ENCODE measurements at regions not wholly inside any gene's neighbourhood (a gene's known extent, or its start where the extent isn't known, plus 50 kb on each side); places are given as distances from the start of the nearest gene placed in this dataset.
A peak's percentile ranks its signal among the peaks of the same experiment; 100 is the strongest.

DNA sequence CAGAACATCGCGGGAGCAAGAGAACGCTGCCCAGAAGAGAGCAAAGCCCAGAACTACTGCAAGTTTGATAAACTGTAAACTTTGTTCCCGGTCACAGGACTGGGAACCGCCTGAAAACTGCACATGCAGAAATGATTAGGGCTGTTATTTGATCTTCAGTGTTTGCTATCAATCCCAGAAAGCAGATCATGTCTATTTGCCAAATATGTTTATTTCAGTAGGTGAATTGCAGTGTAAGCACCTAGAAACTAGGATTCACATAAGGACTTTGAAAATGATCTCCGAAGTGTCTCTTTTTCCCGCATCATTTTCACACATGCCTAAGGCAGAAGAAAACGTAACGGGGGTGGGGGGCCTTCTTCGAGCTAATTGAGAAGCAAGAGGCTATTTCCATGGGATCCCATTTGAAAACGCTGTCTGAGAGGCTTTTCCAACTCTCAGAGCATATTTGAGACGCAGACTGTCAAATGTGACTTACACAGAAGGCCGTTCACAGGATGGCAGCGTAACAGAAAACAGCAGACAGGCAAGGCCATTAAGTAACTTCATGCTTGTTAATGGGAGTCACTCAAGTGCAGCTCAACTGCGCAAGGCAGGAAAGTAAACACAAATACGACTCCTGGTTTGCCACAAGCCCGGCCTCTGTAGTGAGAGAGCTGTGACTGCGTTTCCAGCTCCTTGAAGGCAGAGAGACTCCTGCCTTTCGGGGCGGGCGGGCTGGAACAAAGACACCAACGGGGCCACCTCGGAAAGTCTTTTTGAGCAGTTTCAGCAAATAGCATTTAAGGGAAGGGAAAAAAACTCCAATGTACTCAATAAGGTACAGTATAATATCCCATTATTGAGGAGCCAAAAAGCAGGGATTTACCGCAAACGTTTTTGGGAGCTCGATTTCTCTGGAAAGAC lies 144.7 kb upstream of the ZNF217 start:
- H3K4me3 ChIP-seq (ENCODE audit: low read depth, low read length): no peak overlapping the region
- TF ChIP-seq, protein P1, sequence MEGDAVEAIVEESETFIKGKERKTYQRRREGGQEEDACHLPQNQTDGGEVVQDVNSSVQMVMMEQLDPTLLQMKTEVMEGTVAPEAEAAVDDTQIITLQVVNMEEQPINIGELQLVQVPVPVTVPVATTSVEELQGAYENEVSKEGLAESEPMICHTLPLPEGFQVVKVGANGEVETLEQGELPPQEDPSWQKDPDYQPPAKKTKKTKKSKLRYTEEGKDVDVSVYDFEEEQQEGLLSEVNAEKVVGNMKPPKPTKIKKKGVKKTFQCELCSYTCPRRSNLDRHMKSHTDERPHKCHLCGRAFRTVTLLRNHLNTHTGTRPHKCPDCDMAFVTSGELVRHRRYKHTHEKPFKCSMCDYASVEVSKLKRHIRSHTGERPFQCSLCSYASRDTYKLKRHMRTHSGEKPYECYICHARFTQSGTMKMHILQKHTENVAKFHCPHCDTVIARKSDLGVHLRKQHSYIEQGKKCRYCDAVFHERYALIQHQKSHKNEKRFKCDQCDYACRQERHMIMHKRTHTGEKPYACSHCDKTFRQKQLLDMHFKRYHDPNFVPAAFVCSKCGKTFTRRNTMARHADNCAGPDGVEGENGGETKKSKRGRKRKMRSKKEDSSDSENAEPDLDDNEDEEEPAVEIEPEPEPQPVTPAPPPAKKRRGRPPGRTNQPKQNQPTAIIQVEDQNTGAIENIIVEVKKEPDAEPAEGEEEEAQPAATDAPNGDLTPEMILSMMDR (conservative IDR thresholded peaks at IDR 0.05; ENCODE audit: low read depth, low read length): no peak
- DNase-seq (ENCODE audit: low read depth): peak; percentile 85

DNA sequence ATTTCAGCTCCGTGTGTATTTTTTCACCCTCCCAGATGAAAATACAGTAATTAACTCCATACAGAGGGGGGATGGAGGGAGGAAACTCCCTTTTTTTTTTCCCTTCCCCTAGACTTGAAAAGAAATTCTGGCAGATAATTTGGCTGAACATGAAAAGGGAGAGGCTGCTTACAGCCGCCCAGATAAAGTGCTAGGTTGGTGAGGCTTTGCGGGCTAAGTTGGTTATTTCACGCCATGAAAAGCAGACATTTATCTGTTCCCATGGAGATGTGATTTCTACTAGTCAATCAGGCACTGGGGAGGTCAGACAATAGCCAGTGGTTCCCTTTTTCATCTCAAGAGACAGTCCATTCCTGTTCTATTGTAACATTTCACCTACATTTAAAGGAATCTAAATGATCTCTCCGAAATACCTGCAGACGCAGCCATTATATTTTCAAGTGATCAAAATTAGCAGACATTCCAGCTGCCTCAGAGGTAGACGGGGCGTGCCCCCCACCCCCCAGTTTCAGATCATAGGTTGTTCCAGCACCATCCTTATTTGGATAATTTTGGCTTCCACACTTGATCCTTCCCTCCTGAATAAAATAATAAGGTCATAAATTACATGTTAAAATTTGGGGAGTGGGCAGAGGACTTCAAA lies 143.9 kb upstream of the ZNF217 start:
- H3K4me3 ChIP-seq (ENCODE audit: low read depth, low read length): no peak overlapping the region
- TF ChIP-seq, protein P1 (conservative IDR thresholded peaks at IDR 0.05; ENCODE audit: low read depth, low read length): no peak
- DNase-seq (ENCODE audit: low read depth): peak; percentile 20

DNA sequence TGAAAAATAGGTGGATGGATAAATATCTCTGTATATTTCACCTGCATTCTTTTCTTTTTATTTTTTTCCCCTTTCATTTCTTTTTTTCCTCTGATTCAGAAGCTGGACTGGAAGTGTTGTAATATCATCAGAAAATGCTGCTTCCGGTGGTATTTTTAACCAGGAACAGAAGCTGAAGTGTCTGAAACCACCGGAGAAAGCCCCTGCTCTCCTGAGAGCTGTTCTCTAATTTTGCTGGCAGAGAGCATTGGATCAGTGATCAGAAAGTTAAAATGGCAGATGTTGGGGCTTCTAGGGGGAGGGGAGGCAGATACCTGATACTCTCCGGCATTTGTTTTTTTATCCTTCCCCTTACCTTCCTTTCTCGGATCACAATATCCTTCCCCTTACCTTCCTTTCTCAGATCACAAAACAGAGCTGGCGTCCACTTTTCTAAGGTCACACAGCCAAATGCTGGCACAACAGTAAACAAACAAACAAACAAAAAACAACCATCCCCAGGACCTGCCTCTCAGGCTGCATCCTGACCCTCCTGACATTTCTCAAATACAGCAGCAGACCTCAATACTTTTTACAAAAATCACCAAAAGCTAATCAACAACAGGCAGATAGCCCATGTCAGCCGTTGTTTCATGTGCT lies 143.2 kb upstream of the ZNF217 start:
- no peak overlapping the region for H3K4me3 ChIP-seq (ENCODE audit: low read depth, low read length)
- TF ChIP-seq, protein P1 (conservative IDR thresholded peaks at IDR 0.05; ENCODE audit: low read depth, low read length): no peak
- DNase-seq (ENCODE audit: low read depth): peak; percentile 81

DNA sequence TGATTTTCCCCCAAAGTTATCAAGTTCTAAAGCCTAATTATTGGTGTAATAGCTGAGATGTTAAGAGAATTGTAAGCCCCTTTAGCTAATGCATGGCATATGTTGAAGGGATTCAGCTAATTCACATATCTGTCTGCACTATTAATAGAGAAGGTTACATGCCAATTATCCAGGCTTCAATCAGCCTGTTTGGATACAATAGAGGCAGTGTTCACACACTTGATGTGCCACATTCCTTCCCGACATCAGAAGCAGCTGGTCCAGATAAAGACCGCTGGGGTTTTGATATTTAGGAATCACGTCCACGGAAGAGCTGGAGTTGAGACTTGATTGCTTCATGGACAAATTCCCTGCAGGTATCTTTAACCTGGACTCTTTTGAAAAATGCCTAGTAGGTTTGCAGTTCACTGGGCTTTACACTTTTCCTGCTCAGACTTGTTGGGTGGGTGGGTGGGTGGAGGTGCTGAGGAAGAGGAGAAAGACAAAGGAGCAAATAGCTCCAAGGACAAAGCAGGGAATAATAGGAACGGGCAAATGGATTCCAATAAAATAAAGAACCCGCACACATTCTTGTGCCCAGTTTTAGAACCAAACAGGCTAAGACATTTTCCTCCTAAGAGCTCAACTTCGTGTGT lies 142.6 kb upstream of the ZNF217 start:
- no peak for DNase-seq (ENCODE audit: low read depth)
- H3K4me3 ChIP-seq (ENCODE audit: low read depth, low read length): no peak overlapping the region
- TF ChIP-seq, protein P1 (conservative IDR thresholded peaks at IDR 0.05; ENCODE audit: low read depth, low read length): no peak

DNA sequence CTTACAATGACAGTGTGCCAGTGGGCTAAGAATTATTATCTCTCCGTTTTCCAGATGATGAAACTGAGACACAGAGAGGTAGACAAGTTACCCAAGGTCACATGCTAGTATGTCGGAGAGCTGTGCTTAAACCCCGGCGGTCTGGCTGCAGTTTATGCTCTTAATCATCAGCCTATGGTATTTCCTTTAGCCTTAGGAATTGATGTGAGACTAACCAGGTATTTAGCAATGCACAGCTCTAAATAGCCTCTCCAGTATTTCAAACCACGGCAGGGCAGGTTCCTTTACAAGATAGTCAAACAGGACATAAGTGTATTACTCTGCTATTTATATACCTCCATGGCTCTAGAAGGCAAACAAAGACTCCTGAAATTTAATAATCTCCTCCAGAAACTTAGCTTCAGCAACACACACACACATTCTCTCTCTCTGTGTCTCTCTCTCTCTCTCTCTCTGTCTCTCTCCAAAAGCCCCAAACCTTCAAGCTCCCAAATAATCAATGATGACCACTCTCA lies 142.0 kb upstream of the ZNF217 start:
- no peak overlapping the region for H3K4me3 ChIP-seq (ENCODE audit: low read depth, low read length)
- peak; percentile 97 for DNase-seq (ENCODE audit: low read depth)
- TF ChIP-seq, protein P1 (conservative IDR thresholded peaks at IDR 0.05; ENCODE audit: low read depth, low read length): no peak

DNA sequence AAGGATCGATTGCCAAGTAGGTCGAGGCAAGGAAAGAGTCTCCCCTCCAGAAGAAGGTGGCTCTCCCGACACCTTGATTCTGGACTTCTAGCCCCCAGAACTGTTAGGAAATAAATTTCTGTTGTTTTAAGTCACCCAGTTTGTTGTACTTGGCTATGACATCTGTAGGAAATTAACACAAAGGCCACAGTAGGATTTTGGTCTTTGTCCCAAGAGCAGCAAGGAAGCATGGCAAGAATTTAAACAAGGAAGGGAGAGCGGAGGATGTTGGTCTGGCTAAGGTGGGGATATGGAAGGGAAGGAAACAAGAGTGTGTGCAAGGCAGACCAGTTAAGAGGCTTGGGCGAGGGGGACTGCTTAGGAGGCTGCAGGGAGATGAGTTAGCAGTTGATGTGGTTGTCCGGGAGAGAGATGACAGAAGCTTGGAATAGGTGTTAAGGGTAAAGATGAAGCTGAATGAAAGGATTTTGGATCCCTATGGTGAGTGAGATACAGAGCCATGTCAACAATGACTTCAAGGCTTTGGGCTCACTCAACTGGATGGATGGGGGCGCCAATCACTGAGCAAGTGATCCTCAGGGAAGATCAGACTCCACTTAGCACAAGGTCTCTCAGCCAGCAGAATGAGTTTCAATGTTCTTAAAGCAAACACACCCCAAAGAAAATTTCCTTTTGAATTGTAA lies 140.5 kb upstream of the ZNF217 start:
- DNase-seq (ENCODE audit: low read depth): no peak
- H3K4me3 ChIP-seq (ENCODE audit: low read depth, low read length): no peak overlapping the region
- TF ChIP-seq, protein P1 (conservative IDR thresholded peaks at IDR 0.05; ENCODE audit: low read depth, low read length): no peak

Data from choroid plexus epithelial cell (primary cell).